Panc1 (cell line): ENCODE measurements at regions not wholly inside any gene's neighbourhood (a gene's known extent, or its start where the extent isn't known, plus 50 kb on each side); places are given as distances from the start of the nearest gene placed in this dataset.

ENCODE experiments used
- POLR2AphosphoS5 ChIP-seq: IDR thresholded peaks from 2 replicates; pipeline ENCODE4 v1.6.1; 2012; ENCODE audit warnings: mild to moderate bottlenecking, low read depth, low read length, moderate library complexity
- SIN3A ChIP-seq: IDR thresholded peaks from 2 replicates; pipeline ENCODE4 v1.6.1; 2012; ENCODE audit warnings: low read depth, mild to moderate bottlenecking, low read length, moderate library complexity, borderline replicate concordance; ENCODE audit not compliant: insufficient read depth
- TCF7L2 ChIP-seq: IDR thresholded peaks from 2 replicates; pipeline ENCODE4 v1.6.1; 2011; ENCODE audit warnings: mild to moderate bottlenecking, low read depth, low read length, inconsistent platforms
- TF ChIP-seq, protein P1 (sequence below): fragments of 450-650 bp; IDR thresholded peaks from 2 replicates; pipeline ENCODE4 v1.5.1; 2017; ENCODE audit warnings: mild to moderate bottlenecking
- TF ChIP-seq, protein P2 (sequence below), 2 experiments: IDR thresholded peaks; 2 replicates each; pipeline ENCODE4 v1.6.1; 2011 to 2012; ENCODE audit warnings: low read depth in 2 of 2, control low read depth in 1 of 2, low read length in 1 of 2, mild to moderate bottlenecking in 1 of 2, moderate library complexity in 1 of 2; ENCODE audit not compliant: insufficient read depth in 1 of 2

DNA sequence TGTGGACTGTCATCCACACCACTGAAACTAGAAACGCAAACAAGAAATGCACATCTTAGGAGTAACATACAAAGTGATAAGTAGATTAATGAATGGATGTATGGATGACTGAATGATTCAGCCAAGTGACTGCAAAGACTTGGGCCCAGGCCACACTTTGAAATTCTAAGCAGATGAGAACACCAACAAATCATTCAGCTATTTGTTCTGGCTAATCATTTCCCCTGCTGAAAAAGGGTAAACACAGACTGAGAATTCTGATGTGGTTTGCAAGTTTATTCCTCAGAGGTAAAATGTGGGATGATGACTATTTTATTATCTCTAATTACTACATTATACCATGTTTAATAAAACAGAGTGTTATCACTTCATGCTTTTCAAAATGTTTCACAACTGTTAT is 163.2 kb upstream of the ADAMTS16 start:
- TF ChIP-seq POLR2AphosphoS5, result no peak
- TF ChIP-seq, protein P1, sequence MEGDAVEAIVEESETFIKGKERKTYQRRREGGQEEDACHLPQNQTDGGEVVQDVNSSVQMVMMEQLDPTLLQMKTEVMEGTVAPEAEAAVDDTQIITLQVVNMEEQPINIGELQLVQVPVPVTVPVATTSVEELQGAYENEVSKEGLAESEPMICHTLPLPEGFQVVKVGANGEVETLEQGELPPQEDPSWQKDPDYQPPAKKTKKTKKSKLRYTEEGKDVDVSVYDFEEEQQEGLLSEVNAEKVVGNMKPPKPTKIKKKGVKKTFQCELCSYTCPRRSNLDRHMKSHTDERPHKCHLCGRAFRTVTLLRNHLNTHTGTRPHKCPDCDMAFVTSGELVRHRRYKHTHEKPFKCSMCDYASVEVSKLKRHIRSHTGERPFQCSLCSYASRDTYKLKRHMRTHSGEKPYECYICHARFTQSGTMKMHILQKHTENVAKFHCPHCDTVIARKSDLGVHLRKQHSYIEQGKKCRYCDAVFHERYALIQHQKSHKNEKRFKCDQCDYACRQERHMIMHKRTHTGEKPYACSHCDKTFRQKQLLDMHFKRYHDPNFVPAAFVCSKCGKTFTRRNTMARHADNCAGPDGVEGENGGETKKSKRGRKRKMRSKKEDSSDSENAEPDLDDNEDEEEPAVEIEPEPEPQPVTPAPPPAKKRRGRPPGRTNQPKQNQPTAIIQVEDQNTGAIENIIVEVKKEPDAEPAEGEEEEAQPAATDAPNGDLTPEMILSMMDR, result no peak
- no peak for TF ChIP-seq TCF7L2
- TF ChIP-seq, protein P2, sequence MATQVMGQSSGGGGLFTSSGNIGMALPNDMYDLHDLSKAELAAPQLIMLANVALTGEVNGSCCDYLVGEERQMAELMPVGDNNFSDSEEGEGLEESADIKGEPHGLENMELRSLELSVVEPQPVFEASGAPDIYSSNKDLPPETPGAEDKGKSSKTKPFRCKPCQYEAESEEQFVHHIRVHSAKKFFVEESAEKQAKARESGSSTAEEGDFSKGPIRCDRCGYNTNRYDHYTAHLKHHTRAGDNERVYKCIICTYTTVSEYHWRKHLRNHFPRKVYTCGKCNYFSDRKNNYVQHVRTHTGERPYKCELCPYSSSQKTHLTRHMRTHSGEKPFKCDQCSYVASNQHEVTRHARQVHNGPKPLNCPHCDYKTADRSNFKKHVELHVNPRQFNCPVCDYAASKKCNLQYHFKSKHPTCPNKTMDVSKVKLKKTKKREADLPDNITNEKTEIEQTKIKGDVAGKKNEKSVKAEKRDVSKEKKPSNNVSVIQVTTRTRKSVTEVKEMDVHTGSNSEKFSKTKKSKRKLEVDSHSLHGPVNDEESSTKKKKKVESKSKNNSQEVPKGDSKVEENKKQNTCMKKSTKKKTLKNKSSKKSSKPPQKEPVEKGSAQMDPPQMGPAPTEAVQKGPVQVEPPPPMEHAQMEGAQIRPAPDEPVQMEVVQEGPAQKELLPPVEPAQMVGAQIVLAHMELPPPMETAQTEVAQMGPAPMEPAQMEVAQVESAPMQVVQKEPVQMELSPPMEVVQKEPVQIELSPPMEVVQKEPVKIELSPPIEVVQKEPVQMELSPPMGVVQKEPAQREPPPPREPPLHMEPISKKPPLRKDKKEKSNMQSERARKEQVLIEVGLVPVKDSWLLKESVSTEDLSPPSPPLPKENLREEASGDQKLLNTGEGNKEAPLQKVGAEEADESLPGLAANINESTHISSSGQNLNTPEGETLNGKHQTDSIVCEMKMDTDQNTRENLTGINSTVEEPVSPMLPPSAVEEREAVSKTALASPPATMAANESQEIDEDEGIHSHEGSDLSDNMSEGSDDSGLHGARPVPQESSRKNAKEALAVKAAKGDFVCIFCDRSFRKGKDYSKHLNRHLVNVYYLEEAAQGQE (IDR thresholded peaks at IDR 0.05; ENCODE audit: insufficient read depth in 1 of 2, low read depth in 2 of 2, low read length in 1 of 2), result no peak
- no peak for TF ChIP-seq SIN3A
